ENCODE measurements at regions not wholly inside any gene's neighbourhood (a gene's known extent, or its start where the extent isn't known, plus 50 kb on each side); places are given as distances from the start of the nearest gene placed in this dataset.

DNA sequence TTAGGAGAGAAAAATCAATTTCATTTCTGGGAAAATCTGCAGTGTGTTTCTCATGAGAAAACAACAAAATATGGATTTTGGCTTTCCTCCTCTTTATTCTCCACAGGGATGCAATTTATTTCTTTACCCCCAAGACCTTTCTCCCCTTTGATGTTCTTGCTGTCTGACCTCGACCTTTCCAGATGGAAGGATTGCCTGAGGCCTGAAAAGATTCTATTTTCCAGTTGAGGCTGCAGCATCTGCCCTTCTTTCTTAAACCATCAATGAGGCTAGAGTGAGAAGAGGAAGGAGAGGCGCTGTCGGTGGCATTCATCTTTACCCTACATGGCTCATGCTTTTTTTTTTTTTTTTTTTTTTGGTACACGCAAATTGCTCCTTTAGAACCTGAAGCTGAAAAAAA, 344.2 kb upstream of the BTBD3 start:
- peaks cover 59% of the 10 kb centered on the region for H3K27me3 ChIP-seq (ENCODE audit: insufficient read depth, low read length)
- H3K27ac ChIP-seq (ENCODE audit: low read depth, low read length): no peak overlapping the region
- H3K4me1 ChIP-seq (ENCODE audit: control insufficient read depth, insufficient read depth, low read length, unreplicated experiment): no peaks in the 10 kb centered on the region
- no peak overlapping the region for H3K4me3 ChIP-seq (ENCODE audit: low read depth, low read length)
- no peaks in the 10 kb centered on the region for H3K36me3 ChIP-seq (ENCODE audit: insufficient read depth, low read length)
- H3K79me2 ChIP-seq (ENCODE audit: control insufficient read depth, insufficient read depth, low read length, unreplicated experiment): no peaks in the 10 kb centered on the region
- no peak overlapping the region for H2AFZ ChIP-seq (ENCODE audit: low read length, unreplicated experiment)

- Histone ChIP-seq H3K36me3 (ENCODE audit: insufficient read depth, low read length) (no peaks in the 10 kb centered on the region), H3K4me1 (ENCODE audit: control insufficient read depth, insufficient read depth, low read length, unreplicated experiment) (no peaks in the 10 kb centered on the region), H3K27me3 (ENCODE audit: insufficient read depth, low read length) (peaks cover 48% of the 10 kb centered on the region), H3K79me2 (ENCODE audit: control insufficient read depth, insufficient read depth, low read length, unreplicated experiment) (no peaks in the 10 kb centered on the region), H3K4me3 (ENCODE audit: low read depth, low read length) (no peak overlapping the region), H3K27ac (ENCODE audit: low read depth, low read length) (no peak overlapping the region), H2AFZ (ENCODE audit: low read length, unreplicated experiment) (no peak overlapping the region)
Observed at GRCh38 chr20:11581271-11581670, 336.4 kb upstream of the BTBD3 start.

GRCh38 chr20:11582060-11582459, 335.6 kb upstream of the BTBD3 start:
- peaks cover 48% of the 10 kb centered on the region for H3K27me3 ChIP-seq (ENCODE audit: insufficient read depth, low read length)
- H3K4me1 ChIP-seq (ENCODE audit: control insufficient read depth, insufficient read depth, low read length, unreplicated experiment): no peaks in the 10 kb centered on the region
- no peaks in the 10 kb centered on the region for H3K79me2 ChIP-seq (ENCODE audit: control insufficient read depth, insufficient read depth, low read length, unreplicated experiment)
- no peak overlapping the region for H2AFZ ChIP-seq (ENCODE audit: low read length, unreplicated experiment)
- H3K4me3 ChIP-seq (ENCODE audit: low read depth, low read length): no peak overlapping the region
- H3K36me3 ChIP-seq (ENCODE audit: insufficient read depth, low read length): no peaks in the 10 kb centered on the region
- no peak overlapping the region for H3K27ac ChIP-seq (ENCODE audit: low read depth, low read length)

- H3K4me3 ChIP-seq (ENCODE audit: low read depth, low read length): no peak overlapping the region
- H3K27ac ChIP-seq (ENCODE audit: low read depth, low read length): no peak overlapping the region
- no peak overlapping the region for H2AFZ ChIP-seq (ENCODE audit: low read length, unreplicated experiment)
- no peaks in the 10 kb centered on the region for H3K4me1 ChIP-seq (ENCODE audit: control insufficient read depth, insufficient read depth, low read length, unreplicated experiment)
- H3K27me3 ChIP-seq (ENCODE audit: insufficient read depth, low read length): peaks cover 46% of the 10 kb centered on the region
- H3K36me3 ChIP-seq (ENCODE audit: insufficient read depth, low read length): no peaks in the 10 kb centered on the region
- no peaks in the 10 kb centered on the region for H3K79me2 ChIP-seq (ENCODE audit: control insufficient read depth, insufficient read depth, low read length, unreplicated experiment)
Observed at GRCh38 chr20:11585752-11586352, 331.8 kb upstream of the BTBD3 start.

DNA sequence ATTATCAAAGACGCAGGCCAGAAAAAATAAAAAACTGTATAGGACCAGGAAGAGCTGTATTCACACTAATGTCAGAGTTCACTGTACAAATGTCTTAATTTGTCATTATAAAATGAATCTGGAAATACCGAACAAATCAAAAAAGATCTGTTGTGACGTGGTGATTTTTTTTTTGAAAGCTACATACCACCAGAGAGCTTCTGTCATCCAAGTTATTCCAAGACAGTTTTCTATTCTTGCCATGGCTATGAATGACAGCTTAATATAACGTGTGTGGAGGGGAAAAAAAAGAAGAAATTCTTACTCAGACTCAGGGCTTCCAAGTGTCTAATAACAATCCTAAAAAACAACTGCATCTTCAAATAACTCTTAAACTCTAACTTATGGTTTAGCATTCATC, 328.8 kb upstream of the BTBD3 start:
- Histone ChIP-seq H3K36me3 (ENCODE audit: insufficient read depth, low read length) (no peaks in the 10 kb centered on the region), H3K79me2 (ENCODE audit: control insufficient read depth, insufficient read depth, low read length, unreplicated experiment) (no peaks in the 10 kb centered on the region), H2AFZ (ENCODE audit: low read length, unreplicated experiment) (no peak overlapping the region), H3K4me1 (ENCODE audit: control insufficient read depth, insufficient read depth, low read length, unreplicated experiment) (no peaks in the 10 kb centered on the region), H3K4me3 (ENCODE audit: low read depth, low read length) (no peak overlapping the region), H3K27ac (ENCODE audit: low read depth, low read length) (no peak overlapping the region), H3K27me3 (ENCODE audit: insufficient read depth, low read length) (peaks cover 27% of the 10 kb centered on the region)

DNA sequence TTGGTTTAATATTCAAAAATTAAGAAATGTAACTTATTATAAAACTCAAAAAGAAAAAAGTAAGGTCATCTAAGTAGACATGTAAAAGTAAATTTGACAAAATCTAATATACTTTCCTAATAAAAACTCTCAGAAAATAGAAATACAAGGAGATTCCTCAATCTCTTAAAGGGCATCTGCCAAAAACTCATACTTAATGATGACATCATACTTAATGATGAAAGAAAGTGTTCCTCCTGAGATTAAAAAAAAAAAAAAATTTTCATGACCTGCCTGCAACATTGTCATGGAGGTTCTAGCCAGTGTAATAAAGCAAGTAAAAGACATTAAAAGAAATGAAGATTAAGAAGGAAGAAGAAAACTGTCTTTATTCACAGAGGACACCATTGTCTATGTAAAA, 325.7 kb upstream of the BTBD3 start:
- no peaks in the 10 kb centered on the region for H3K36me3 ChIP-seq (ENCODE audit: insufficient read depth, low read length)
- H3K27me3 ChIP-seq (ENCODE audit: insufficient read depth, low read length): peaks cover 23% of the 10 kb centered on the region
- H3K4me3 ChIP-seq (ENCODE audit: low read depth, low read length): no peak overlapping the region
- H3K4me1 ChIP-seq (ENCODE audit: control insufficient read depth, insufficient read depth, low read length, unreplicated experiment): no peaks in the 10 kb centered on the region
- no peak overlapping the region for H3K27ac ChIP-seq (ENCODE audit: low read depth, low read length)
- H2AFZ ChIP-seq (ENCODE audit: low read length, unreplicated experiment): no peak overlapping the region
- no peaks in the 10 kb centered on the region for H3K79me2 ChIP-seq (ENCODE audit: control insufficient read depth, insufficient read depth, low read length, unreplicated experiment)

DNA sequence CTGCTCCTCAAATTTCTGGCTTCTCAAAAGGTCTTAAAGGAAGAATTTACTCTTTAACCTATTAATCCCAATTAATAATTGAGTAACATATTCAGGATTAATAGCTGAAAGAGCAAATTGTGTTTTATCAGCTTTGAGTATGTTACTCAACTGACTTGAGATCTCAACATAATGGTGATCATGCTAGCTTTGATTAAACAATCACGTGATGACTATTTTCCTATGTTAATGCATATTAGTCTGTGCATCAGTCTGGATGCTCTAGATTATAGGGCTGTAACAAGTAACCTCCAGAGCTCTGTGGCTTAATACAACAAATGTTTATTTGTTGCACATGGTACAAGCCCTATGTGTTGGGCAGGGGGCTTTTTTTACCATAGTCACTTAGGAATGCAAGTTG, 313.4 kb upstream of the BTBD3 start:
- H3K4me1 ChIP-seq (ENCODE audit: control insufficient read depth, insufficient read depth, low read length, unreplicated experiment): no peaks in the 10 kb centered on the region
- no peak overlapping the region for H2AFZ ChIP-seq (ENCODE audit: low read length, unreplicated experiment)
- H3K27me3 ChIP-seq (ENCODE audit: insufficient read depth, low read length): peaks cover 17% of the 10 kb centered on the region
- no peaks in the 10 kb centered on the region for H3K79me2 ChIP-seq (ENCODE audit: control insufficient read depth, insufficient read depth, low read length, unreplicated experiment)
- no peak overlapping the region for H3K27ac ChIP-seq (ENCODE audit: low read depth, low read length)
- no peak overlapping the region for H3K4me3 ChIP-seq (ENCODE audit: low read depth, low read length)
- H3K36me3 ChIP-seq (ENCODE audit: insufficient read depth, low read length): no peaks in the 10 kb centered on the region

- no peaks in the 10 kb centered on the region for H3K4me1 ChIP-seq (ENCODE audit: control insufficient read depth, insufficient read depth, low read length, unreplicated experiment)
- no peak overlapping the region for H3K27ac ChIP-seq (ENCODE audit: low read depth, low read length)
- peaks cover 11% of the 10 kb centered on the region for H3K27me3 ChIP-seq (ENCODE audit: insufficient read depth, low read length)
- H3K4me3 ChIP-seq (ENCODE audit: low read depth, low read length): no peak overlapping the region
- H3K36me3 ChIP-seq (ENCODE audit: insufficient read depth, low read length): no peaks in the 10 kb centered on the region
- no peaks in the 10 kb centered on the region for H3K79me2 ChIP-seq (ENCODE audit: control insufficient read depth, insufficient read depth, low read length, unreplicated experiment)
- no peak overlapping the region for H2AFZ ChIP-seq (ENCODE audit: low read length, unreplicated experiment)
Observed at GRCh38 chr20:11607047-11607446, 310.6 kb upstream of the BTBD3 start.

DNA sequence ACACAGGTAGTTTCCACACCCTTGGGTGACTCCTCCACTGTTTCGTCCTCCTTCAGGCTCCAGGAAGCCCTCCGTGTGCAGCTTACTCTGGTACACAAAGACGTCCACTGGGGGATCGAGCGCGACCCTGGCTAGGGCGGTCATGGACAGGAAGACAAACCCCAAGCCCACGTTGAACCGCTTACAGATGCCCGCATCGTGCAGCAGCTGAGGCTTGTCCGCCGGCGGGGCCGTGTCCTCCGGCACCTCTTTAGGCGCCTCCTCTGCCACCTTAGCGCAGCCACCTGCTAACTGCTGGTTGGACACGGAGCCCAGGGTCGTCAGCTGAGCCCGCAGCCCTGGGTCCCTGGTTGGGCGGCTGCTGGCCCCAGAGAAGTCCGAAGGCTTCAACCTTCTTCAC, 309.0 kb upstream of the BTBD3 start:
- Histone ChIP-seq H3K4me1 (ENCODE audit: control insufficient read depth, insufficient read depth, low read length, unreplicated experiment) (no peaks in the 10 kb centered on the region), H3K79me2 (ENCODE audit: control insufficient read depth, insufficient read depth, low read length, unreplicated experiment) (no peaks in the 10 kb centered on the region), H3K27me3 (ENCODE audit: insufficient read depth, low read length) (peaks cover 8% of the 10 kb centered on the region), H2AFZ (ENCODE audit: low read length, unreplicated experiment) (no peak overlapping the region), H3K4me3 (ENCODE audit: low read depth, low read length) (no peak overlapping the region), H3K27ac (ENCODE audit: low read depth, low read length) (no peak overlapping the region), H3K36me3 (ENCODE audit: insufficient read depth, low read length) (no peaks in the 10 kb centered on the region)

- Histone ChIP-seq H3K36me3 (ENCODE audit: insufficient read depth, low read length) (no peaks in the 10 kb centered on the region), H3K4me3 (ENCODE audit: low read depth, low read length) (no peak overlapping the region), H3K27me3 (ENCODE audit: insufficient read depth, low read length) (peaks cover 20% of the 10 kb centered on the region), H2AFZ (ENCODE audit: low read length, unreplicated experiment) (no peak overlapping the region), H3K4me1 (ENCODE audit: control insufficient read depth, insufficient read depth, low read length, unreplicated experiment) (no peaks in the 10 kb centered on the region), H3K79me2 (ENCODE audit: control insufficient read depth, insufficient read depth, low read length, unreplicated experiment) (no peaks in the 10 kb centered on the region), H3K27ac (ENCODE audit: low read depth, low read length) (no peak overlapping the region)
Observed at GRCh38 chr20:11624704-11625103, 293.0 kb upstream of the BTBD3 start.

GRCh38 chr20:11626551-11626950, 291.1 kb upstream of the BTBD3 start:
- Histone ChIP-seq H3K4me3 (ENCODE audit: low read depth, low read length) (no peak overlapping the region), H2AFZ (ENCODE audit: low read length, unreplicated experiment) (no peak overlapping the region), H3K4me1 (ENCODE audit: control insufficient read depth, insufficient read depth, low read length, unreplicated experiment) (no peaks in the 10 kb centered on the region), H3K79me2 (ENCODE audit: control insufficient read depth, insufficient read depth, low read length, unreplicated experiment) (no peaks in the 10 kb centered on the region), H3K27ac (ENCODE audit: low read depth, low read length) (no peak overlapping the region), H3K36me3 (ENCODE audit: insufficient read depth, low read length) (no peaks in the 10 kb centered on the region), H3K27me3 (ENCODE audit: insufficient read depth, low read length) (peaks cover 22% of the 10 kb centered on the region)
